H7 (cell line): ENCODE measurements at regions not wholly inside any gene's neighbourhood (a gene's known extent, or its start where the extent isn't known, plus 50 kb on each side); places are given as distances from the start of the nearest gene placed in this dataset.
"Not testable (repeated sequence)": the region's sequence is repeated elsewhere in the genome, so short reads cannot be mapped to it uniquely, and the experiment has no call there.

Experiments
- DNase-seq: peaks from one replicate; pipeline ENCODE4 v3.0.0; 2012
- H3K27me3 ChIP-seq: 2 replicates; pipeline ENCODE4 v1.6.0; 2011; ENCODE audit warnings: mild to moderate bottlenecking, low read length; ENCODE audit not compliant: control insufficient read depth, insufficient read depth
- H3K36me3 ChIP-seq: replicated peaks from 2 replicates; pipeline ENCODE4 v1.5.1; 2011; ENCODE audit warnings: low read length; ENCODE audit not compliant: control insufficient read depth, insufficient read depth
- H3K4me3 ChIP-seq: 2 replicates; pipeline ENCODE4 v1.5.1; 2011; ENCODE audit warnings: low read depth, mild to moderate bottlenecking, control low read depth, low read length, moderate library complexity; ENCODE audit not compliant: insufficient read depth

DNA sequence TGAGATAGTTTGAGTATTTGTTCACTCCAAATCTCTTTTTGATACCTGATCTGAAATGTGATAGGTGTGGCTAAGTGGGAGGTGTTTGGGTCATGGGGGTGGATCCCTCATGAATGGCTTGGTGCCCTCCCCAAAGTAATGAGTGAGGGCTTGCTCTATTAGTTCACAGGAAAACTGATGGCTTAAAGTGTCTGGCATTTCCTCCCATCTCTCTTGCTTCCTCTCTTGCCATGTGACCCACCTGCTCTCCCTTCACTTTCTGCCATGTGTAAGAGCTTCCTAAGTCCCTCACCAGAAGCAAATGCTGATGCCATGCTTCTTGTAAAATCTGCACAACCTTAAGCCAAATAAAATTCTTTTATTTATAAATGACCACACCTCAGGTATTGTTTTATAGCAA is 61.1 kb downstream of the MAD2L1 start:
- Histone ChIP-seq H3K27me3 (no peaks in the 10 kb centered on the region), H3K4me3 (no peak overlapping the region), H3K36me3 (peaks cover 4% of the 10 kb centered on the region)
- DNase-seq = no peak

DNA sequence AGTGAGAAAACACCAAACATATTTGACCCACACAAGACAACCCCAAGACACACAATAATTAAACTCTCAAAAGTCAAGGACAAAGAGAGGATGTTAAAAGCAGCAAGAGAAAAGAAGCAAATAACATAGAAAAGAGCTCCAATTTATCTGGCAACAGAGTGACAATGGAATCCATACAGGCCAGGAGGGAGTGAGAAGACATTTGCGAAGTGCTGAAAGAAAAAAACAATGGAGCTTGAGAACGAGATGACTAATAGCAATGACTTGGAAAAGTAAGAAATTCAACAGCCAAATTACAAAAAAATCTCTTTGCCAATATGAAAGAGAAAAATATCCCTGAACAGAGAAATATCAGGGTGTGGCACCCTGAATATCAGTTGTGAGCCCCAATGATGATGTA is 61.6 kb downstream of the MAD2L1 start:
- Histone ChIP-seq H3K36me3 (peaks cover 5% of the 10 kb centered on the region), H3K27me3 (no peaks in the 10 kb centered on the region), H3K4me3 (no peak overlapping the region)
- no peak for DNase-seq

- H3K36me3 ChIP-seq = peaks cover 5% of the 10 kb centered on the region
- no peaks in the 10 kb centered on the region for H3K27me3 ChIP-seq
- no peak overlapping the region for H3K4me3 ChIP-seq
- no peak for DNase-seq
These were observed 62.6 kb downstream of the MAD2L1 start for GRCh38 chr4:120004054-120004453.

DNA sequence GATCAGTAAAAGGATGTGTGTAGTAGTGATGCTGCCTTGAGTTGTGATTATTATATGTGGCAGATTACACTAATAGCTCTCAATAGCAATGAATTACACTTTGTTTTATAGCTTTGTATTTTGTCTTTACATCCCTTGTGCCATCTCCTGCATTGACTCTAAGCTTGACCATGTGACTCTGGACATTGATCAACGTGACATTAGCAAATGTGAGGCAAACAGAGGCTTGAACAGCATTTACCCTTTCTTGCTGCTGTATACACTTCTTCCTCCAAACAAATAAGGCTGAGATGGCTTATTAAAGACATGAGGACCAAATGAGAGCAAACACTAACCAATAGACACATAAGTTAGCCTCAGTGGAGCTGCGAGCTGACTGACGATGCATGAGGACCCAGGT is 63.5 kb downstream of the MAD2L1 start:
- H3K36me3 ChIP-seq = peaks cover 5% of the 10 kb centered on the region
- no peak for DNase-seq
- H3K4me3 ChIP-seq = no peak overlapping the region
- H3K27me3 ChIP-seq = no peaks in the 10 kb centered on the region

DNA sequence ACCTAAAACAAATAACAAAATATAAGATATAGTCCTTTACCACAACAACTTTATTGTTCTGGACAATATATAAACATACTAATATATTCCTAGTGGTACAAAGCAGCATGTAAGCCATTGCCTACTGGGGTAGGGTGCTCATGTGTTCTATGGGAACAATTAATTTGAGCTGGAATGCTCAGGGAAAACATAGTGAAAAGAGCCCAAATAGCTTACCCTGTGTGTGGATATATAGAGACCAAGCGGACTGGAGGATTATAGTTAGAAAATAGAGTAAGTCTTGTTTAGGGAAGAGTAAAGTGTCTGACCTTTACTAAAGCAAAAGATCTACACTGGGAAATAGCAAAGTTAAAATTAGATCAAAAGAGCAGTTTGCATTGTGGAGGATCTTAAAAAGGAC is 64.8 kb downstream of the MAD2L1 start:
- Histone ChIP-seq H3K27me3 (no peaks in the 10 kb centered on the region), H3K4me3 (no peak overlapping the region), H3K36me3 (peaks cover 5% of the 10 kb centered on the region)
- no peak for DNase-seq

- Histone ChIP-seq H3K27me3 (no peaks in the 10 kb centered on the region), H3K36me3 (peaks cover 5% of the 10 kb centered on the region), H3K4me3 (no peak overlapping the region)
- no peak for DNase-seq
These were observed 65.9 kb downstream of the MAD2L1 start for GRCh38 chr4:120000591-120001296.

GRCh38 chr4:119996024-119996423 is 70.6 kb downstream of the MAD2L1 start:
- H3K27me3 ChIP-seq, H3K36me3 ChIP-seq, DNase-seq: not testable (repeated sequence)
- H3K4me3 ChIP-seq = peak overlapping the region; percentile 57

DNA sequence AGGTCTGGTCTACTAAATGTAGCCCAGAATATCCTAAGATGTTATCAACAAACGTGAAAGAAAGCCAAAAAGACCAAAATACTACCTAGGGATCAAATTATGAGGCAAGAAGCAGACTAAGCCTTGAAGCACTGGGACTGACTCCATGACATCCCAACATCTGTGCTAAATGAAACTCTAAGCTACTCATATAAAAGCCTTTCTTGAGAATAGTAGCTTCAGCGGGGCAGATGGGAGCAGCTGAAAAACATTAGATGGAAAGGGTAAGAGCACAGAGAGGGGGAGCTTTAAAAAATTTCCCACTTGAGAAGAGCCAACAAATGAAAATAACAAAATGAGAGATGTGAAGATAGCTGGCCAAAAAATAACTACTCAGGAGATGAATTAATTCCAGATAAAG is 81.7 kb downstream of the MAD2L1 start:
- Histone ChIP-seq H3K27me3 (no peaks in the 10 kb centered on the region), H3K4me3 (no peak overlapping the region), H3K36me3 (no peaks in the 10 kb centered on the region)
- DNase-seq = no peak

DNA sequence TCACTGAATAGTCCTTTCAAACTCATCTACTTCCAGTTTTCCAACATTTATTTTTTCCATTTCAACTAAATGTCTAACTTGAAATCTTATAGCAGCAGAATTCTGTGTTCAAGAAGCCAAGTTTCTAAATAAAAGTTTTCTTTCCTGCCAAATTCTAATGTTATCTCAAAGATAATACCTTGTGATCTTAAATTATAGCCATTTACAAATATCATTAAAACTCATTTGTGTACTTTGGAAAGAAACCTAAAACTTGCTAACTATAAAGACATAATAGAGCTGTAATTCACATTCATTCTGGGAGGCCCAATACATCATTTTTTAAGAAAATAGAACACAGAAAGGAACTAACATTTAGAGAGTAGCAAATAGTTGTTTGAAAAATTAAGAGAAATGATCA is 83.9 kb downstream of the MAD2L1 start:
- no peak for DNase-seq
- Histone ChIP-seq H3K4me3 (no peak overlapping the region), H3K36me3 (no peaks in the 10 kb centered on the region), H3K27me3 (no peaks in the 10 kb centered on the region)

DNA sequence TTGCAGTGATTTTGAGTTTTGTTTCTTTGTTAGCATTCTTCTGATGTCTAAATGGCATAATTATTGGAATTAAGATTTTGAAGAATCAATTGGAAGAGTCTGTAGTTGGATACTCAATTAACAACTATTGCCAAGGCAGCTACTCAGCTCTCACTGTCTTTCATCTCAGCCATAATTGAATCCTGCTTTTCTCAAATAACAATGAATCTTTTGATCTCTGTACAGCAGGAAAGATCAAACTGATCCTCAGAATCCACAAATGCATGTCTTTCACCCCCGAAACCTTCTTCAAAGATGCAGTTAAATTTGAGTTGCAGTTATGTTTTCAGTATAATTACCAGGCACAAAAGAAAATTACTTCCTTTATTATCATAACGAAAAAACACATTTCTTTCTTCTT is 86.2 kb downstream of the MAD2L1 start:
- H3K27me3 ChIP-seq = no peaks in the 10 kb centered on the region

DNA sequence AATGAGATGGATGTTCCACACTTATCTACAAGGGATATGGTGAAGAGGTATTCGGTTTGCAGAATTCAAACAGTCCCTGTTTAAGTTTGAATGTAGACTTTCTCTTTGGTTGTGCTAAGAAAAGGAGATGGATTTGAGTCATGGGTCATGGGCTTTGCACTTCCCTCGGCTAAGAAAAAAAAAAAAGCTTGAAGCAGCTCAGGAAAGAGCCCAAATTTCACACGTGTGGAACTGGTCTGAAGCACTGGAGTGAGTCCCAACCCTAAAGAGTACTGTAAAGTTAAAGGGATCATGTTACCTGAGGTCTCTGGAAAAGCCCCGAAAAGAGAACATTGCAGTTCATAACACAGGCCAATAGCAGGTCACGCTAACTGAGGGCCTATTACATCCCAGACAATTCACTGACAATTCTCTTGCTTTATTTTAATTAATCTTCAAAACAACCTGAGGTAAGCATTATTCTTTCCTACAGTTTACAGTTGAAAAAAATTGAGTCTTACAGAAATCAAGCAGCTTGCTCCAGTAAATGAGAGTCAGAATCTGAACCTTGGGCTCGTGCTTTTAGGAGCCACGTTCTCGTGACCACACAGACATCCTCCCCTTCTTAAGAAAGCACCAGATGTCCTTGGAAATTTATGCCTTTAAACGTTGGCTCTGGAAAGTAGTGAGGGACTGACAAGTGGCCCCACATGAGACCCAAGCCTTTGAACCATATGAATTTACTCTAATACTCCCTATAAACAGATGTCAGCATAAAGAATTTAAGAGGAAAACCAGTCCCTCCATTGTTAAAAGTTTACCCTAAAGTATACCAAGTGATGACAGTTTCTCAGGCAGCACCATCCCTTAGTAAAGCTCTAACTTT is 89.3 kb downstream of the MAD2L1 start:
- no peaks in the 10 kb centered on the region for H3K27me3 ChIP-seq
- H3K4me3 ChIP-seq = no peak overlapping the region
- DNase-seq = no peak
- H3K36me3 ChIP-seq = no peaks in the 10 kb centered on the region

More for the DNA sequence above, 86.2 kb downstream of the MAD2L1 start:
- DNase-seq = no peak
- Histone ChIP-seq H3K36me3 (no peaks in the 10 kb centered on the region), H3K4me3 (no peak overlapping the region)

DNA sequence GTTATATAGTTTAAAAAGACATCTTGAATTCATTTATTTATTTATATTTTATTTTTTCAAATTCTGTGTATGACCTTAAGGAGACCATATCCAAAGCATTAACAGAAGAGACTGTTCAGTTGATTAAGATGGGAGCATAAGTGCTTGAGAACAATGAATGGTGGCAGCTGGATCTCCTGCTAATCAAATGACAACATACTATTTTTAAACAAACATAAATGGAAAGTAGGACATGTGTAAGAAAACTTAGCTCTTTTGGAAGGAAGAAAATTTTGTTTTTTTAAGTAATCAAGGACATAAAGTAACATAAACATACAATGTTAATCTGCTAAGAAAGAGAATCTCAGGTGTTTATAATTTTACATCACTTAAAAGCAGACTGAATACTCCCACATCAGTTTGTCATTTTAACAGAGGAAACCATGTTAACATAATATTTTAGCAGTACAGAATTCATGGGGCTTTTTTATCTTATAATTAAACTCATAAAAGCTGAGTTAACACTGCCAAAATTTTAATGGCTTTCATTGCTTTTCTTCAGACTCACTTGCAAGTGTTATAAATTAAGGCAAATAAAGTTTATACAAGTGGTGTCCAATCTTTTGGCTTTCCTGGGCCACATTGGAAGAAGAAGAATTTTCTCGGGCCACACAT is 95.1 kb downstream of the MAD2L1 start:
- H3K4me3 ChIP-seq = no peak overlapping the region

GRCh38 chr4:119962631-119963030 is 104.0 kb downstream of the MAD2L1 start:
- H3K36me3 ChIP-seq = no peaks in the 10 kb centered on the region
- no peaks in the 10 kb centered on the region for H3K27me3 ChIP-seq
- no peak for DNase-seq
- H3K4me3 ChIP-seq = no peak overlapping the region

More for the DNA sequence above, 95.1 kb downstream of the MAD2L1 start:
- no peaks in the 10 kb centered on the region for H3K36me3 ChIP-seq
- no peak for DNase-seq
- H3K27me3 ChIP-seq = no peaks in the 10 kb centered on the region

GRCh38 chr4:119958983-119959382 is 107.7 kb downstream of the MAD2L1 start:
- Histone ChIP-seq H3K27me3 (no peaks in the 10 kb centered on the region), H3K4me3 (no peak overlapping the region), H3K36me3 (no peaks in the 10 kb centered on the region)
- DNase-seq = no peak

- no peaks in the 10 kb centered on the region for H3K27me3 ChIP-seq
- H3K36me3 ChIP-seq = no peaks in the 10 kb centered on the region
- H3K4me3 ChIP-seq = no peak overlapping the region
- DNase-seq = no peak
These were observed 111.4 kb downstream of the MAD2L1 start for GRCh38 chr4:119955256-119955655.
